ENCODE measurements at regions not wholly inside any gene's neighbourhood (a gene's known extent, or its start where the extent isn't known, plus 50 kb on each side); places are given as distances from the start of the nearest gene placed in this dataset.
"Not testable (repeated sequence)": the region's sequence is repeated elsewhere in the genome, so short reads cannot be mapped to it uniquely, and the experiment has no call there.

- not testable (repeated sequence) for DNase-seq
Observed at GRCh38 chr11:100409267-100409666, 277.8 kb upstream of the ARHGAP42 start.

- DNase-seq, result no peak
Observed at GRCh38 chr11:100419518-100419917, 267.6 kb upstream of the ARHGAP42 start.

GRCh38 chr11:100434821-100435641, 252.1 kb upstream of the ARHGAP42 start:
- no peak for DNase-seq

- DNase-seq, result no peak
Observed at GRCh38 chr11:100438376-100438775, 248.7 kb upstream of the ARHGAP42 start.

- no peak for DNase-seq
Observed at GRCh38 chr11:100441086-100441485, 246.0 kb upstream of the ARHGAP42 start.

GRCh38 chr11:100442017-100442416, 245.1 kb upstream of the ARHGAP42 start:
- no peak for DNase-seq

- DNase-seq, result no peak
Observed at GRCh38 chr11:100445231-100445735, 241.8 kb upstream of the ARHGAP42 start.

GRCh38 chr11:100451801-100452460, 235.2 kb upstream of the ARHGAP42 start:
- not testable (repeated sequence) for DNase-seq

GRCh38 chr11:100459811-100460210, 227.3 kb upstream of the ARHGAP42 start:
- DNase-seq, result no peak

GRCh38 chr11:100460426-100460825, 226.7 kb upstream of the ARHGAP42 start:
- no peak for DNase-seq

- DNase-seq, result no peak
Observed at GRCh38 chr11:100467821-100468508, 219.1 kb upstream of the ARHGAP42 start.

- DNase-seq, result peak; percentile 71
Observed at GRCh38 chr11:100469835-100470234, 217.3 kb upstream of the ARHGAP42 start.

GRCh38 chr11:100472727-100473389, 214.2 kb upstream of the ARHGAP42 start:
- no peak for DNase-seq

GRCh38 chr11:100473390-100473740, 213.7 kb upstream of the ARHGAP42 start:
- no peak for DNase-seq

GRCh38 chr11:100484948-100485347, 202.1 kb upstream of the ARHGAP42 start:
- DNase-seq, result no peak

- no peak for DNase-seq
Observed at GRCh38 chr11:100498780-100499179, 188.3 kb upstream of the ARHGAP42 start.

- no peak for DNase-seq
Observed at GRCh38 chr11:100501450-100501849, 185.6 kb upstream of the ARHGAP42 start.

GRCh38 chr11:100512475-100512874, 174.6 kb upstream of the ARHGAP42 start:
- no peak for DNase-seq

GRCh38 chr11:100515087-100515486, 172.0 kb upstream of the ARHGAP42 start:
- peak; percentile 31 for DNase-seq

- no peak for DNase-seq
Observed at GRCh38 chr11:100525197-100525596, 161.9 kb upstream of the ARHGAP42 start.

GRCh38 chr11:100525635-100526034, 161.5 kb upstream of the ARHGAP42 start:
- no peak for DNase-seq

- no peak for DNase-seq
Observed at GRCh38 chr11:100528872-100529416, 158.1 kb upstream of the ARHGAP42 start.

- not testable (repeated sequence) for DNase-seq
Observed at GRCh38 chr11:100531290-100531689, 155.8 kb upstream of the ARHGAP42 start.
